ENCODE measurements at regions not wholly inside any gene's neighbourhood (a gene's known extent, or its start where the extent isn't known, plus 50 kb on each side); places are given as distances from the start of the nearest gene placed in this dataset.

DNA sequence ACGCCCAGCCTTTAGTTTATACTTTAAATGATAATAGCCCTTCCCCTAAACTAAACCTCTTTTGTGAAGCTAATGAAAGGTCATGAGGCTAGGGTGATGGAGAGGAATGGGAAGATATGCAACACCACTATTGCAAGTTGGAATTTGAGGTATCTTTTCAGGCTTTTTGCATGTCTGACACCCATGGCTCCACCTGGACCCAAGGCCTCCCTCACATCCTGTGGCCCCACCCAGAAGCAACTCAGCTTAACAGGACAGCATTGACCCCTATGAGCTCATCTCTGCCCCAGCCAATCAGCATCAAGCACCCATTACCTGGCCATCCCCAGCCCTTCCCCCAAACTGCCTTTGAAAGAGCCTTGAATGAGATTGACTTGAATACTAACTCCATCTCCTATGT is 674.2 kb upstream of the NRP1 start:
- intact Hi-C loops (cut with DNase I; ENCODE audit: low total_unique reads) = loop anchor here (5.0 kb wide), 1 partner anchor 1041 kb away; no protein-coding TSS in a partner anchor
- no peak overlapping the region for H3K4me3 ChIP-seq (ENCODE audit: low read depth, poor library complexity, severe bottlenecking)
- DNase-seq (ENCODE audit: low spot score in 2 of 2) = no peak
- TF ChIP-seq, protein P1, sequence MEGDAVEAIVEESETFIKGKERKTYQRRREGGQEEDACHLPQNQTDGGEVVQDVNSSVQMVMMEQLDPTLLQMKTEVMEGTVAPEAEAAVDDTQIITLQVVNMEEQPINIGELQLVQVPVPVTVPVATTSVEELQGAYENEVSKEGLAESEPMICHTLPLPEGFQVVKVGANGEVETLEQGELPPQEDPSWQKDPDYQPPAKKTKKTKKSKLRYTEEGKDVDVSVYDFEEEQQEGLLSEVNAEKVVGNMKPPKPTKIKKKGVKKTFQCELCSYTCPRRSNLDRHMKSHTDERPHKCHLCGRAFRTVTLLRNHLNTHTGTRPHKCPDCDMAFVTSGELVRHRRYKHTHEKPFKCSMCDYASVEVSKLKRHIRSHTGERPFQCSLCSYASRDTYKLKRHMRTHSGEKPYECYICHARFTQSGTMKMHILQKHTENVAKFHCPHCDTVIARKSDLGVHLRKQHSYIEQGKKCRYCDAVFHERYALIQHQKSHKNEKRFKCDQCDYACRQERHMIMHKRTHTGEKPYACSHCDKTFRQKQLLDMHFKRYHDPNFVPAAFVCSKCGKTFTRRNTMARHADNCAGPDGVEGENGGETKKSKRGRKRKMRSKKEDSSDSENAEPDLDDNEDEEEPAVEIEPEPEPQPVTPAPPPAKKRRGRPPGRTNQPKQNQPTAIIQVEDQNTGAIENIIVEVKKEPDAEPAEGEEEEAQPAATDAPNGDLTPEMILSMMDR (IDR thresholded peaks at IDR 0.05) = no peak
- no peak for TF ChIP-seq POLR2A (IDR thresholded peaks at IDR 0.05)
- WGBS, 2 donors = 95 to 96% methylated on average over 1 of the region's 1 CpG

DNA sequence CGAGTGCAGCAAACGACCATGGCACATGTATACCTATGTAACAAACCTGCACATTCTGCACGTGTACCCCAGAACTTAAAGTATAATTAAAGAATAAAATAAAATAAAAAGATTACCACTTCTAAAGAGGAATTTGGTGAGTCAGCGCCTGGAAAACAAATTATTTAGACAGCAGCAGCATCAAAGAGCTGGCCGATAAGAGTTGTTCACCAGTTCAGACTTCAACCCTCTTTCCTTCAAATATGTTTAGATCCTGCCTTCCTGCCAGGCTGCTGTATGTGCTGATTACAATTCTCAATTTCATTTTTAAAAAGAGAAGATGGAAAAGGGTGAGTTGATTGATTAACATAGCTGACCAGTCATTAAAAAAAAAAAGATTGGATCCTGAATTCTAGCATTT is 672.0 kb upstream of the NRP1 start:
- DNase-seq (ENCODE audit: low spot score in 2 of 2) = no peak
- intact Hi-C loops (cut with DNase I; ENCODE audit: low total_unique reads) = loop anchor here (5.0 kb wide), 1 partner anchor 1039 kb away; no protein-coding TSS in a partner anchor
- TF ChIP-seq POLR2A (IDR thresholded peaks at IDR 0.05) = no peak
- TF ChIP-seq, protein P1 (IDR thresholded peaks at IDR 0.05) = no peak
- WGBS, 2 donors = 70 to 72% methylated on average over 5 of the region's 5 CpGs
- no peak overlapping the region for H3K4me3 ChIP-seq (ENCODE audit: low read depth, poor library complexity, severe bottlenecking)

DNA sequence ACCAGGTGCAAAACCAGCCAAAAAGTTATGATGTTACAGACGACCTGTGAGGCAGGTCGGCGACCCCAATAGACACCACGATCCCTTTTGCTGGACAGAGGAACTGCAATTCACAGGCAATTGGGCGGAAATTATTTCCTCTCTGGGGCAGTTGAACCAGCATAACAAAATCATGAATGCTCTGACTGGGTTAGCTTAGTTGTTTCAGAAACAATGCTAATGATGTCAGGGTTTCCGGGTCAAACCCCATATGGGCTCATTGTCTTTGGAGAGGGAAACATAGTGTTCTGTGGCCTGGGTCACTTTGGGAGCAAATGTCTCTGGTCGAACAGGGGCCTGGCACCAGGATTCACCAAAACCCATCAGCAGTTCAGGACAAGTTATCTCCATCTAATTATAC is 669.1 kb upstream of the NRP1 start:
- intact Hi-C loops (cut with DNase I; ENCODE audit: low total_unique reads) = no loop called here
- 80 to 87% methylated on average over 7 of the region's 7 CpGs for WGBS, 2 donors
- no peak overlapping the region for H3K4me3 ChIP-seq (ENCODE audit: low read depth, poor library complexity, severe bottlenecking)
- no peak for DNase-seq (ENCODE audit: low spot score in 2 of 2)
- TF ChIP-seq, protein P1 (IDR thresholded peaks at IDR 0.05) = no peak
- TF ChIP-seq POLR2A (IDR thresholded peaks at IDR 0.05) = no peak

DNA sequence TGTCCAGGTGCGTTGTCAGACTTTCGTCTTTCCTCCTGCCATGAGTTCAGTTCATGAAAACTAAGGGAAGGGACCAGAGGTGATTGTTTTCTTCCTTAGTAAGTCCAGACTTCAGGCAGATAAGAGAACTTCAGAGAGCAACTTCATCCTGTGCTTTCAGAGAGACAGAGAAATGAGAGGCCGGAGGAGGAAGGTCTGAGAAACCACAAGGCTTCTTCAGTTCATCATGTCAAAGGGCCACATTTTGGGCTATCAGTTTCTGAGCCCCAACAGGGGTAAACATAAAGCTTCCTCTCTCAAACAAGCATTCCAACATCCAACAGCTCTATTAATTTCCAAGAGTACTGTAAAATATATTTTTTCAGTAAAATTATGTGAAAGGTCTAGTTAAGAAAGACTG is 668.4 kb upstream of the NRP1 start:
- no peak for DNase-seq (ENCODE audit: low spot score in 2 of 2)
- intact Hi-C loops (cut with DNase I; ENCODE audit: low total_unique reads) = no loop called here
- H3K4me3 ChIP-seq (ENCODE audit: low read depth, poor library complexity, severe bottlenecking) = no peak overlapping the region
- 90 to 91% methylated on average over 3 of the region's 3 CpGs for WGBS, 2 donors
- TF ChIP-seq POLR2A (IDR thresholded peaks at IDR 0.05) = no peak
- TF ChIP-seq, protein P1 (IDR thresholded peaks at IDR 0.05) = no peak

DNA sequence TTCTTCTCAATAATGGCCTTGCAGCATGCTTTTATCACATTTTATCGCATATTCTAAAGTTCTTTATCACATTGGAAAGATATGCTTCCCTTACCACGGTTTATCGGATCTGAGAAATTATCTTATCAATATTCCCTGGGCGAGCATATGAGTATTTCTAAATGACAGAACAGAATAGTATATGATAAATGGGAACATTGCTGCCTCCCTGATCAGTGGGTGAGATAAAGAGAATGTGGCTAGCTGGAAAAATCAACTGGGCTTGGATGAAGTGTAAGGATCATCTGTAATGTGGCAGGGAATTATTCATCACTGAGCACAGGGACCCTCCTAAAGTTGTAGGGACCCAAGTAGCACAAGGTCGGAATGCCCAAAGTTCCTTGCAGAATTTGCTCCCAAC is 667.4 kb upstream of the NRP1 start:
- no peak overlapping the region for H3K4me3 ChIP-seq (ENCODE audit: low read depth, poor library complexity, severe bottlenecking)
- 94% methylated on average over 5 of the region's 5 CpGs for WGBS, 2 donors
- no peak for TF ChIP-seq POLR2A (IDR thresholded peaks at IDR 0.05)
- TF ChIP-seq, protein P1 (IDR thresholded peaks at IDR 0.05) = no peak
- intact Hi-C loops (cut with DNase I; ENCODE audit: low total_unique reads) = no loop called here
- DNase-seq (ENCODE audit: low spot score in 2 of 2) = no peak

DNA sequence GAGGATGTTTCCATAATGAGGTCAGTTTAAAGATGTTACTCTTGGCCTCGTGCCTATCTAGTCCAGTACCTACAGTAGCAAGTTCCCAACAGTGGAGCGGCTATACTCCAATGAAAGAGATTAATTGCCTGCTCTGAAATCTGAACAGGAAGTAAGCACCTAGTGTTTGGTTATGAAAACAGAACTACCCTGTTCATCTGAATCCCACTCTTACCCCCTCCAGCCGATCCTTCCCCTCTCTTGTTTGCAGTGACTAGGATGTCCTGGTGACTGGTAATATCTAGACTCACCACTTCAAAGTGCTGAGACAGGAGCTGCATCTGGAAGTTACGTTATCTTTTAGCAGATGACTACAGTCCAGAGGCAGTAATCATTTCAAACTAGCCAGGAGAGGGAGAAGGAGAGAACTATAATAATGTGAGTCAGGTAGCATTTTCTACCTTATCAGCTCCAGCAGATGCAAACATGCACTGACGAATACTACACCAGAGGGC is 666.7 kb upstream of the NRP1 start:
- no peak for TF ChIP-seq POLR2A (IDR thresholded peaks at IDR 0.05)
- TF ChIP-seq, protein P1 (IDR thresholded peaks at IDR 0.05) = no peak
- no peak for DNase-seq (ENCODE audit: low spot score in 2 of 2)
- H3K4me3 ChIP-seq (ENCODE audit: low read depth, poor library complexity, severe bottlenecking) = no peak overlapping the region
- intact Hi-C loops (cut with DNase I; ENCODE audit: low total_unique reads) = no loop called here
- 50 to 55% methylated on average over 5 of the region's 5 CpGs for WGBS, 2 donors
